Endothelial cell of hepatic sinusoid (primary cell): ENCODE measurements at regions not wholly inside any gene's neighbourhood (a gene's known extent, or its start where the extent isn't known, plus 50 kb on each side); places are given as distances from the start of the nearest gene placed in this dataset.
"Not testable (repeated sequence)": the region's sequence is repeated elsewhere in the genome, so short reads cannot be mapped to it uniquely, and the experiment has no call there.

ENCODE experiments used
- in situ Hi-C: cut with HindIII; loops from 2 replicates; pipeline ENCODE4 v1.10.0; 2017; ENCODE audit warnings: low sequenced_read_pairs

DNA sequence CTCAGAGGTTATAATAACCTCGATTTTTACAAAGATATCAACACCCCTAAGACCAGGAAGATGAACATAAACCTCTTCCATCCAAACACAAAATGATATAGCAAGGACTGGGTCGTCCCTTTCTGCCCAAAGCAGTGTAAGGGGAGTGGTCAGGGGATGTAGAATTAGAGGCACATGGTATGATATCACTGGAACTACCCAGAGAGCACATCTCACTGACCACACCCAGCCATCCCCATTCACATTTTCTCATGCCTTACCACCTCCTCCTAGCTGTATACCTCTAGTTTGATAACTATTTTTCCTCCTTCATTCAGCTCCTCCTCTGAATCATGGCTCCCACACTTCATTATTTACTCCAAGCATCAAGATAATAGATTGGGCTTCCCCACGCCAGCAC, 152.6 kb downstream of the COPS8 start:
- in situ Hi-C loops, result loop anchor here (5.0 to 10.0 kb wide), 2 partner anchors 57 to 94 kb away; no protein-coding TSS in a partner anchor

- in situ Hi-C loops, result no loop called here
Observed at GRCh38 chr2:237240252-237240651, 154.6 kb downstream of the COPS8 start.

DNA sequence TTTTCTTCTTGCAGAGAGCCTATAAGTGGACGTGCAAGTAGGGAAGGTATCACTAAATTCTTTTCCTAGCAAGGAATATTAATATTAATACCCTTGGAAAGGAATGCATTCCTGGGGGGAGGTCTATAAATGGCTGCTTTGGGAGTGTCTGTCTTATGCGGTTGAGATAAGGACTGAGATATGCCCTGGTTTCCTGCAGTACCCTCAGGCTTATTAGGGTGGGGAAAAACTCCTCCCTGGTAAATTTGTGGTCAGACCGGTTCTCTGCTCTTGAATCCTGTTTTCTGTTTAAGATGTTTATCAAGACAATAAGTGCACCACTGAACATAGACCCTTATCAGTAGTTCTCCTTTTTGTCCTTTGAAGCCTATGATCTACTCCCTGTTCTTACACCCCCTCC, 155.2 kb downstream of the COPS8 start:
- in situ Hi-C loops, result not testable (repeated sequence)

- in situ Hi-C loops, result no loop called here
Observed at GRCh38 chr2:237242091-237242536, 156.4 kb downstream of the COPS8 start.

DNA sequence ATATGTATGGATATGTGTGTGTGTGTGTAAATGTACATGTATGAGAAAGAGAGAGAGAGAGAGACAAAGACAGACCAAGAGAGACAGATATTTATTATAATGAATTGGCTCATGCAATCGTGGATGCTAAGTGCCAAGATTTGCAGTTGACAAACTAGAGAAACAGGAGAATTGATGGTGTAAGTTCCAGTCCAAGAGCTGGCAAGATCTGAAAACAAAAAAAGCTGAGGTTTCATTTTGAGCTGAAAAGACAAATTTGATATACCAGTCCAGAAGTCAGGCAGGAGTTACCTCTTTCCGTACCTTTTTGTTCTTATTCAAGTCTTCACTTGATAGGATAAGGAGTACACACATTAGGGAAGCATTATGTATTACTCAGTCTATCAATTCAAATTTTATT, 157.8 kb downstream of the COPS8 start:
- in situ Hi-C loops, result no loop called here

DNA sequence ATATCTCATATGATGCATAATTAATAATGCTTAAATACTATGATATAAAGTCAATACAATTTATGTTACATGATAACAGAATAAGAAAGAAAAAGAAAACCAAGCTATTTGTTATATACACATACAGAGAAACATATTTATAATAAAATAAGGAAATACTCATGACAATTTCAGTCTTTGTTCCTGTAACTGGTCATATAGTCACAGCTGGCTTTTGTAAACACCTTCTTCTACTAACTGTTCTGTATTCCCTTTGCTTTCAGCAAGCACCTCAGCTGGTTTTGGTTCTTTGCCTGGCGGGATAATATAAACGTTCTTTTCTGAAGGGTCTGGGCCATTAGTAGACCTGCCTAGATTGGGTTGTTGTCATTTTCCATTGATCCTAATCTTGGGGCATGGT, 158.5 kb downstream of the COPS8 start:
- in situ Hi-C loops, result no loop called here

GRCh38 chr2:237244976-237245646, 159.4 kb downstream of the COPS8 start:
- in situ Hi-C loops, result no loop called here

DNA sequence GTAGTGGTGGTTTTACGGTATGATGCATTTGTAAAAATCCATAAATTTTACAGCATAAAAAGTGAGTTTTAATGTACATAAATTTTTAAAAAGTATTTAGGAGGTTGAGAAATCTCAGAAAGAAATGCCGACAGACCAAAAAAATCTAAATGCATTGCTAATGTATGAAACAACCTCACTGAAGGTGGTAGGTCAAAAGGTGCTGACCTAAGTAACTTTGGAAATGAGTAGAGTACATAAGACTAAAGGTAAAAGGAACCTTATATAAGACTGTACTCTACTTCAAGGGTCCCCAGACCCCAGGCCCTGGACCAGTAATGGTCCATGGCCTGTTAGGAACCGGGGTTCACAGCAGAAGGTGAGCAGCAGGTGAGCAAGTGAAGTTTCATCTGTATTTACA, 163.4 kb downstream of the COL6A3 start:
- in situ Hi-C loops, result no loop called here

DNA sequence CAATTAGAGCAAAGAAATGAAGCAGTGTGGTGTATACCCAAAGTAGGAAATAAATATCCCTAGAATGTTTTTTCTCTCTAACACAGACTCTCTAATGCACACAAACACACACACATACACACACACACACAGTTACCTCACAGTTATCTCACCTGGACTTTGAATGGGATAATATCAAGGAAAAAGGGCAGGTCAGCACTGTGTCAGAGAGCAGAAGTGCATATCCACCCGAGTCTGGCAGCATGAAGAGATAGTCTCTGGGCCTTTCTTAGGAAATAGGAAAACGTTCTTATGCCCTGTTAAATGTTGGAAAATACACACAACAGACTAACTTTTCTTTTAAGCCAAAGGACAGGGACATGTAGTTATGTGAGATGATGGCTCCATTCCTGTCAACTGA, 162.0 kb downstream of the COL6A3 start:
- in situ Hi-C loops, result no loop called here

- in situ Hi-C loops, result no loop called here
Observed at GRCh38 chr2:237253046-237253702, 160.8 kb downstream of the COL6A3 start.

- in situ Hi-C loops, result no loop called here
Observed at GRCh38 chr2:237254369-237254861, 159.5 kb downstream of the COL6A3 start.

GRCh38 chr2:237254911-237255578, 158.9 kb downstream of the COL6A3 start:
- in situ Hi-C loops, result loop anchor here (5.0 kb wide), 1 partner anchor 73 kb away; no protein-coding TSS in a partner anchor

DNA sequence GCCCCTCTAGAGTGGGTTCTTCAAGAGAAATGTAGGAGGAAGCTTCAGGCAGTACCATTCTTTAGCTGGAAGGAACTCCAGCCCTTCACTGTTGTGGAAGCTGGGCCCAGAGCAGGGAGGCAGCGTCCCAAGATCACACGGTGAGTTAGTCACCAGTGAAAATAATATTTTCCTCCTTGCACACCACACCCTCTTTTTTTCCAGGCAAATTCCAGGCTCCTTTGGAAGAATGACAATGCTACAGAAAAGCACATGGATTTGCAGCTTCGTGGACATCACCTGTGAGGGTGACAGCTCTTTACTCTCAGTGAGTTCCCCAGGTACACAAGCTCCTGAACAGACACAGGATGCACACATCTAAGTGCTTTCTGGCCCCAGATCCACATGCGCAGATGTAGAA, 157.1 kb downstream of the COL6A3 start:
- in situ Hi-C loops, result loop anchor here (5.0 kb wide), 1 partner anchor 75 kb away; no protein-coding TSS in a partner anchor

DNA sequence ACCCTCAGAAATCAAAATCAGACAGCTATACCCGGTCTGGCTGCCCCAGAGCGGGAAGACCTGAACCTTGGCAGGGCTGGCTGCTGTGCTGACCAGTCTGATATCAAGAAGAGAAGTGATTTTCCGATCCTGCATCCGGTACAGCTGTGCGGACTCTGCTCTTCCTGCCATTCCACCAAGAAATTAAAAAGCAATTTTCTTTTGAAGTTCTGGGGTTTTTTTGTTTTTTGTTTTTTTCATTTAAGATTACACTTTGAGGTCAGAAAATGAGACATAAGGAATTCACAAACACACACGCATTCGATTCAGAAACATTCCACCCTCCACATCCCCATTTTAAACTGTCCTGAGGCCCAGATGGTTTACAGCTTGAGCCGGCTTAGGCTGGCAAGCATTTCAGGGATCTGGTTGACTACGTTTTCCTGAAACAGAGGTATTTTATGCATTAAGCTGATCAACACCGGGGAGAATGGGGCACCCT, 156.5 kb downstream of the COL6A3 start:
- in situ Hi-C loops, result loop anchor here (5.0 kb wide), 1 partner anchor 75 kb away; no protein-coding TSS in a partner anchor

- in situ Hi-C loops, result loop anchor here (5.0 kb wide), 1 partner anchor 76 kb away; no protein-coding TSS in a partner anchor
Observed at GRCh38 chr2:237258116-237258515, 155.8 kb downstream of the COL6A3 start.

DNA sequence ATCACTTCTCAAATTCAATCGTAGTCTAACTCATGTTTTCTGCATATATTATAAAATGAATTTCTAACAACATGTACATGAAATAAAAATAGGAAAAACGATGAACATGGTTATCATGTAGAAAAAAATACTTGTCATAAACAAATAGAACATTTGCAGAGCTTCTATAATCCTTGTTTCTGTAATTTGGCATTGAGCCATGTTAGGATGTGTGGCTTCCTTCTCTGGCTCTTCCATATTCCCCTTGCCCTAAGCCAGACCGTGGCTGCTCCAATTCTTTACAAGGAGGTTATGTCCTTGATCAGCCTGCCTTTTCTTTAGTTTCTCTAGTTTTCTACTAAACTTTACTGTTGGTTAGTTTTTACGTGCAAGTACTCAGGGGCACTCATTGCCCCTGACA, 155.3 kb downstream of the COL6A3 start:
- in situ Hi-C loops, result loop anchor here (5.0 kb wide), 1 partner anchor 76 kb away; no protein-coding TSS in a partner anchor

- in situ Hi-C loops, result loop anchor here (5.0 kb wide), 1 partner anchor 77 kb away; no protein-coding TSS in a partner anchor
Observed at GRCh38 chr2:237259201-237259600, 154.8 kb downstream of the COL6A3 start.

- in situ Hi-C loops, result no loop called here
Observed at GRCh38 chr2:237260039-237260620, 153.8 kb downstream of the COL6A3 start.

DNA sequence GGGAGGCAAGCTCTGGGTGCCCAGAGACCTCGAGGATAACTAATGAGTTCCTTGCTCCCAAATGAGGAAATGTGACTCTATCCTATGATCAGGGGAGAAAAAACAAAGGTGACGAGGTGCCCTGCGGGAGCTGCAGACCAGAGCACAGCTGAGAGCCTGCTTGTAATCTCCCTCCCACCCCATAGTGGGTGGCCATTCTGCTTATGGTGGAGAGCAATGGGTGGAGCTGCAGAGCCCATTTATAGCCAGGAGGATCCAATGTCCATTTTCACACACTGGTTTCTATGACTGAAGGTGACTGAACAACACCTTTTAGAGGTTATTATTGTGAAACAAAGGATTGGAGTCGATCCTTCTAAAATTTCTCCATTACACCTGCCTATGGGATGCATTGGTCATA, 153.3 kb downstream of the COL6A3 start:
- in situ Hi-C loops, result no loop called here

DNA sequence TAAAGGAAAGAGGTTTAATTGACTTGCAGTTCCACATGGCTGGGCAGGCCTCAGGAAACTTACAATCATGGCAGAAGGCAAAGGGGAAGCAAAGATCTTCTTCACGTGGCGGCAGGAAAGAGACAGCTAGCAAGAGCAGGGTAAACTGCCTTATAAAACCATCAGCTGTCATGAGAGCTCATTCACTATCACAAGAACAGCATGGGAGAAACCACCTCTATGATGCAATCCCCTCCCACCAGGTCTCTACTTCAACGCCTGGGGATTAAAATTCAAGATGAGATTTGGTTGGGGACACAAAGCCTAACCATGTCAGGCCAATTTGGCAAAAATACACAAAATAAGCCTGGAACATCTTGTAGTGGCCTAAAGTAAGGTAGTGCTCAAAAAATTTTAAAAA, 152.6 kb downstream of the COL6A3 start:
- in situ Hi-C loops, result no loop called here
